ENCODE measurements at regions not wholly inside any gene's neighbourhood (a gene's known extent, or its start where the extent isn't known, plus 50 kb on each side); places are given as distances from the start of the nearest gene placed in this dataset.

DNA sequence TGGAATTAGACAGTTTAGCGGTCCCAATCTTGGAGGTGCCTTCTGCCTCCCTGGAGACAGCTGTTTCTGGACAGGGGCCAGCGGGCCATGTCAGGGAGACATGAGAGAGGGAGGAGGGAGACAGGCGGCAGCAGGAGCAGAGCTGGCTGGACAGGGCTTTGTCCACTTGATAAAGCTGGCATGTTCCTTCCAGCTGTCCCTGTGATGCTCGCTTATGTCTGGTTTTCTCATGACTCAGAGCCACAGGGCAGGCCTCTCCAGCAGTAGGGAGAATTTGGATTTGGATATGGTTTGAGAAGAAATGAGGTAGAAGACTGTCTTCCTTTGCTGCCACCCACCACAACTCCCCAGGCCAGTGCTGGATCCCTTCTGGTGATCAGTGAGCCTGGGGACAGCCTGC lies 51.7 kb upstream of the SORCS3 start:
- Histone ChIP-seq H3K9me3 (ENCODE audit: control insufficient read depth in 1 of 2, insufficient read depth in 1 of 2, low read depth in 1 of 2, low read length in 2 of 2) (no peaks in the 10 kb centered on the region), H3K9me2 (ENCODE audit: insufficient read depth) (no peaks in the 10 kb centered on the region), H3K36me3 (ENCODE audit: control insufficient read depth in 1 of 2, insufficient read depth in 2 of 2, low read length in 2 of 2) (no peaks in the 10 kb centered on the region), H3K79me2 (ENCODE audit: insufficient read depth, low read length) (no peaks in the 10 kb centered on the region), H3K4me3 (replicated peaks in 1 of 2; ENCODE audit: low read depth in 1 of 2, low read length in 2 of 2) (no peak overlapping the region), H3K9ac (ENCODE audit: low read length) (no peak overlapping the region), H3K4me1 (ENCODE audit: control insufficient read depth in 1 of 2, insufficient read depth in 2 of 2, low read length in 2 of 2) (peaks cover 0 to 7% of the 10 kb centered on the region in 2 experiments; a peak in 2 of 4 replicates), H3K27ac (ENCODE audit: low read depth, low read length) (no peak overlapping the region), H3K4me2 (ENCODE audit: low read length) (peak overlapping the region; percentile 27; the same call in 1 of the 2 replicates), H2AFZ (ENCODE audit: low read depth, low read length, poor library complexity, severe bottlenecking) (no peak overlapping the region), H3K27me3 (ENCODE audit: insufficient read depth, low read length) (peaks cover 88% of the 10 kb centered on the region), H4K20me1 (ENCODE audit: insufficient read depth) (no peaks in the 10 kb centered on the region)
- BruUV-seq (replicated peaks), result no TSS peak
- intact Hi-C loops (cut with micrococcal nuclease), result no loop called here
- RAD21 ChIA-PET (ENCODE audit: low non-redundant PET in 1 of 2, low total read pairs in 2 of 2, uncharacterized antibody in 2 of 2, unreplicated experiment in 2 of 2), result no interaction called here
- POLR2A ChIA-PET, result no interaction called here
- TF ChIP-seq, protein P1, sequence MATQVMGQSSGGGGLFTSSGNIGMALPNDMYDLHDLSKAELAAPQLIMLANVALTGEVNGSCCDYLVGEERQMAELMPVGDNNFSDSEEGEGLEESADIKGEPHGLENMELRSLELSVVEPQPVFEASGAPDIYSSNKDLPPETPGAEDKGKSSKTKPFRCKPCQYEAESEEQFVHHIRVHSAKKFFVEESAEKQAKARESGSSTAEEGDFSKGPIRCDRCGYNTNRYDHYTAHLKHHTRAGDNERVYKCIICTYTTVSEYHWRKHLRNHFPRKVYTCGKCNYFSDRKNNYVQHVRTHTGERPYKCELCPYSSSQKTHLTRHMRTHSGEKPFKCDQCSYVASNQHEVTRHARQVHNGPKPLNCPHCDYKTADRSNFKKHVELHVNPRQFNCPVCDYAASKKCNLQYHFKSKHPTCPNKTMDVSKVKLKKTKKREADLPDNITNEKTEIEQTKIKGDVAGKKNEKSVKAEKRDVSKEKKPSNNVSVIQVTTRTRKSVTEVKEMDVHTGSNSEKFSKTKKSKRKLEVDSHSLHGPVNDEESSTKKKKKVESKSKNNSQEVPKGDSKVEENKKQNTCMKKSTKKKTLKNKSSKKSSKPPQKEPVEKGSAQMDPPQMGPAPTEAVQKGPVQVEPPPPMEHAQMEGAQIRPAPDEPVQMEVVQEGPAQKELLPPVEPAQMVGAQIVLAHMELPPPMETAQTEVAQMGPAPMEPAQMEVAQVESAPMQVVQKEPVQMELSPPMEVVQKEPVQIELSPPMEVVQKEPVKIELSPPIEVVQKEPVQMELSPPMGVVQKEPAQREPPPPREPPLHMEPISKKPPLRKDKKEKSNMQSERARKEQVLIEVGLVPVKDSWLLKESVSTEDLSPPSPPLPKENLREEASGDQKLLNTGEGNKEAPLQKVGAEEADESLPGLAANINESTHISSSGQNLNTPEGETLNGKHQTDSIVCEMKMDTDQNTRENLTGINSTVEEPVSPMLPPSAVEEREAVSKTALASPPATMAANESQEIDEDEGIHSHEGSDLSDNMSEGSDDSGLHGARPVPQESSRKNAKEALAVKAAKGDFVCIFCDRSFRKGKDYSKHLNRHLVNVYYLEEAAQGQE (IDR thresholded peaks at IDR 0.05; ENCODE audit: low read depth), result no peak
- TF ChIP-seq SRF (IDR thresholded peaks at IDR 0.05; ENCODE audit: low read depth), result no peak
- no peak for TF ChIP-seq JUND (IDR thresholded peaks at IDR 0.05)
- TF ChIP-seq, protein P2, sequence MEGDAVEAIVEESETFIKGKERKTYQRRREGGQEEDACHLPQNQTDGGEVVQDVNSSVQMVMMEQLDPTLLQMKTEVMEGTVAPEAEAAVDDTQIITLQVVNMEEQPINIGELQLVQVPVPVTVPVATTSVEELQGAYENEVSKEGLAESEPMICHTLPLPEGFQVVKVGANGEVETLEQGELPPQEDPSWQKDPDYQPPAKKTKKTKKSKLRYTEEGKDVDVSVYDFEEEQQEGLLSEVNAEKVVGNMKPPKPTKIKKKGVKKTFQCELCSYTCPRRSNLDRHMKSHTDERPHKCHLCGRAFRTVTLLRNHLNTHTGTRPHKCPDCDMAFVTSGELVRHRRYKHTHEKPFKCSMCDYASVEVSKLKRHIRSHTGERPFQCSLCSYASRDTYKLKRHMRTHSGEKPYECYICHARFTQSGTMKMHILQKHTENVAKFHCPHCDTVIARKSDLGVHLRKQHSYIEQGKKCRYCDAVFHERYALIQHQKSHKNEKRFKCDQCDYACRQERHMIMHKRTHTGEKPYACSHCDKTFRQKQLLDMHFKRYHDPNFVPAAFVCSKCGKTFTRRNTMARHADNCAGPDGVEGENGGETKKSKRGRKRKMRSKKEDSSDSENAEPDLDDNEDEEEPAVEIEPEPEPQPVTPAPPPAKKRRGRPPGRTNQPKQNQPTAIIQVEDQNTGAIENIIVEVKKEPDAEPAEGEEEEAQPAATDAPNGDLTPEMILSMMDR (IDR thresholded peaks at IDR 0.05 in 2 of 3, conservative IDR thresholded peaks at IDR 0.05 in 1 of 3; ENCODE audit: borderline replicate concordance in 1 of 3, insufficient read depth in 1 of 3, low read depth in 2 of 3, low read length in 2 of 3), result no peak
- TF ChIP-seq, protein P3, sequence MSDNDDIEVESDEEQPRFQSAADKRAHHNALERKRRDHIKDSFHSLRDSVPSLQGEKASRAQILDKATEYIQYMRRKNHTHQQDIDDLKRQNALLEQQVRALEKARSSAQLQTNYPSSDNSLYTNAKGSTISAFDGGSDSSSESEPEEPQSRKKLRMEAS (IDR thresholded peaks at IDR 0.05), result no peak
- no peak for TF ChIP-seq EZH2 (IDR thresholded peaks at IDR 0.05)
- no peak for TF ChIP-seq RAD21 (IDR thresholded peaks at IDR 0.05; ENCODE audit: low read depth)
- TF ChIP-seq, protein P4, sequence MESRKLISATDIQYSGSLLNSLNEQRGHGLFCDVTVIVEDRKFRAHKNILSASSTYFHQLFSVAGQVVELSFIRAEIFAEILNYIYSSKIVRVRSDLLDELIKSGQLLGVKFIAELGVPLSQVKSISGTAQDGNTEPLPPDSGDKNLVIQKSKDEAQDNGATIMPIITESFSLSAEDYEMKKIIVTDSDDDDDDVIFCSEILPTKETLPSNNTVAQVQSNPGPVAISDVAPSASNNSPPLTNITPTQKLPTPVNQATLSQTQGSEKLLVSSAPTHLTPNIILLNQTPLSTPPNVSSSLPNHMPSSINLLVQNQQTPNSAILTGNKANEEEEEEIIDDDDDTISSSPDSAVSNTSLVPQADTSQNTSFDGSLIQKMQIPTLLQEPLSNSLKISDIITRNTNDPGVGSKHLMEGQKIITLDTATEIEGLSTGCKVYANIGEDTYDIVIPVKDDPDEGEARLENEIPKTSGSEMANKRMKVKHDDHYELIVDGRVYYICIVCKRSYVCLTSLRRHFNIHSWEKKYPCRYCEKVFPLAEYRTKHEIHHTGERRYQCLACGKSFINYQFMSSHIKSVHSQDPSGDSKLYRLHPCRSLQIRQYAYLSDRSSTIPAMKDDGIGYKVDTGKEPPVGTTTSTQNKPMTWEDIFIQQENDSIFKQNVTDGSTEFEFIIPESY (IDR thresholded peaks at IDR 0.05; ENCODE audit: extremely low read depth, insufficient replicate concordance, low read length), result no peak
- no peak for TF ChIP-seq SIN3A (IDR thresholded peaks at IDR 0.05; ENCODE audit: low read depth)
- no peak for TF ChIP-seq EGR1 (IDR thresholded peaks at IDR 0.05; ENCODE audit: low read depth)
- no peak for TF ChIP-seq POLR2A (IDR thresholded peaks at IDR 0.05; ENCODE audit: borderline replicate concordance, extremely low read depth, insufficient read depth, insufficient read length)
- TF ChIP-seq CEBPB (IDR thresholded peaks at IDR 0.05; ENCODE audit: low read depth), result no peak
- no peak for TF ChIP-seq ELF1 (IDR thresholded peaks at IDR 0.05; ENCODE audit: borderline replicate concordance, low read depth)
- ATAC-seq (peak; percentile 39; the same call in 1 of the 2 replicates), DNase-seq (ENCODE audit: low read depth, low spot score) (no peak)
- CTCF ChIA-PET, result interaction anchor here (0.9 to 2.1 kb wide), 4 partner anchors 9 to 33 kb away, joined by 3 to 13 read pairs (median 8); no protein-coding TSS in a partner anchor
